OCI-LY7 (cell line): ENCODE measurements at regions not wholly inside any gene's neighbourhood (a gene's known extent, or its start where the extent isn't known, plus 50 kb on each side); places are given as distances from the start of the nearest gene placed in this dataset.

Experiments used
- BruUV-seq: library from RNA; stranded (reverse); fragments of 400-500 nt; replicated peaks from 2 replicates; lab custom pipeline; 2021; lab: Mats Ljungman, UMichigan
- CTCF ChIA-PET: fragments of 300-600 bp; sonication (Branson Sonifier 250); formaldehyde crosslinking; loops from one replicate; lab custom pipeline; 2022; ENCODE audit warnings: antibody characterized with exemption; ENCODE audit not compliant: unreplicated experiment; lab: Charles Lee
- POLR2A ChIA-PET: fragments of 300-600 bp; sonication (Branson Sonifier 250); formaldehyde crosslinking; loops from one replicate; lab custom pipeline; 2022; ENCODE audit warnings: antibody characterized with exemption; lab: Charles Lee
- DNase-seq: peaks from one replicate; pipeline ENCODE4 v3.0.0-alpha.2; 2015; ENCODE audit warnings: low spot score
- H2AFZ ChIP-seq: fragments of 200-600 bp; sonication (generic), shearing (Covaris generic); 2 replicates; pipeline ENCODE4 v1.6.1; 2014; ENCODE audit warnings: mild to moderate bottlenecking, antibody characterized with exemption, low read length, moderate library complexity
- H3K27ac ChIP-seq: fragments of 200-600 bp; sonication (generic); 2 replicates; pipeline ENCODE4 v1.5.1; 2014; ENCODE audit warnings: mixed run types, low read depth, mild to moderate bottlenecking, moderate library complexity, low read length, inconsistent platforms; ENCODE audit not compliant: poor library complexity, severe bottlenecking
- H3K36me3 ChIP-seq: fragments of 200-600 bp; sonication (generic); 2 replicates; pipeline ENCODE4 v1.6.1; 2014; ENCODE audit warnings: mild to moderate bottlenecking, antibody characterized with exemption, low read length, moderate library complexity, mixed read lengths; ENCODE audit not compliant: insufficient read depth
- H3K4me1 ChIP-seq: fragments of 200-600 bp; sonication (generic); 2 replicates; pipeline ENCODE4 v1.5.1; 2014; ENCODE audit warnings: mild to moderate bottlenecking, low read length; ENCODE audit not compliant: insufficient read depth, poor library complexity, severe bottlenecking
- H3K4me2 ChIP-seq: fragments of 200-600 bp; sonication (generic); 2 replicates; pipeline ENCODE4 v1.6.1; 2014; ENCODE audit warnings: mild to moderate bottlenecking, low read length
- H3K4me3 ChIP-seq: fragments of 200-600 bp; sonication (generic); 2 replicates; pipeline ENCODE4 v1.5.1; 2014; ENCODE audit warnings: mild to moderate bottlenecking, low read depth, low read length; ENCODE audit not compliant: poor library complexity, severe bottlenecking
- H3K79me2 ChIP-seq: fragments of 200-600 bp; sonication (generic); 2 replicates; pipeline ENCODE4 v1.6.1; 2016; ENCODE audit warnings: low read depth, mild to moderate bottlenecking, low read length, moderate library complexity, mixed read lengths; ENCODE audit not compliant: insufficient read depth
- H3K9me2 ChIP-seq: fragments of 200-600 bp; sonication (generic); 2 replicates; pipeline ENCODE4 v1.6.1; 2016; ENCODE audit warnings: mild to moderate bottlenecking, low read length, mixed read lengths; ENCODE audit not compliant: insufficient read depth
- H3K9me3 ChIP-seq: fragments of 200-600 bp; sonication (generic); 2 replicates; pipeline ENCODE4 v1.6.1; 2014; ENCODE audit warnings: mild to moderate bottlenecking, mixed run types, low read length, mixed read lengths
- H4K20me1 ChIP-seq: fragments of 200-600 bp; sonication (generic); 2 replicates; pipeline ENCODE4 v1.6.1; 2014; ENCODE audit warnings: mild to moderate bottlenecking, antibody characterized with exemption, low read length, moderate library complexity, mixed read lengths; ENCODE audit not compliant: insufficient read depth
- CTCF ChIP-seq: fragments of 200-600 bp; sonication (generic); conservative IDR thresholded peaks from 2 replicates; pipeline ENCODE4 v1.5.1; 2014; ENCODE audit warnings: mild to moderate bottlenecking, antibody characterized with exemption, low read length, moderate library complexity, mixed read lengths
- EZH2phosphoT487 ChIP-seq: fragments of 200-600 bp; sonication (generic); IDR thresholded peaks from 2 replicates; pipeline ENCODE4 v1.6.1; 2018; ENCODE audit warnings: low read depth, borderline replicate concordance, mild to moderate bottlenecking, mixed run types, antibody characterized with exemption, low read length, moderate library complexity, mixed read lengths
- intact Hi-C: fragments of 100-400 bp; cut with micrococcal nuclease; formaldehyde crosslinking; loops from one replicate; pipeline ENCODE4 v1.10.0; 2022; ENCODE audit not compliant: unreplicated experiment

- no peaks in the 10 kb centered on the region for H3K9me3 ChIP-seq
- no peaks in the 10 kb centered on the region for H3K79me2 ChIP-seq
- H3K36me3 ChIP-seq = no peaks in the 10 kb centered on the region
- no peak overlapping the region for H3K4me2 ChIP-seq
- H4K20me1 ChIP-seq = no peaks in the 10 kb centered on the region
- no peak overlapping the region for H3K27ac ChIP-seq
- no peak overlapping the region for H2AFZ ChIP-seq
- no peak for DNase-seq
- no peak overlapping the region for H3K4me3 ChIP-seq
- CTCF ChIA-PET = no interaction called here
- H3K4me1 ChIP-seq = no peaks in the 10 kb centered on the region
- POLR2A ChIA-PET = no interaction called here
- H3K9me2 ChIP-seq = no peaks in the 10 kb centered on the region; the same call in 1 of the 2 replicates
- intact Hi-C loops = no loop called here
- BruUV-seq = no TSS peak
- TF ChIP-seq EZH2phosphoT487 (no peak), CTCF (no peak)
Observed at GRCh38 chr12:71063087-71063486, 94.7 kb downstream of the TSPAN8 start.

- Histone ChIP-seq H3K9me2 (no peaks in the 10 kb centered on the region; the same call in 1 of the 2 replicates), H3K4me1 (no peaks in the 10 kb centered on the region), H2AFZ (no peak overlapping the region), H3K4me3 (no peak overlapping the region), H3K4me2 (no peak overlapping the region), H3K27ac (no peak overlapping the region), H4K20me1 (no peaks in the 10 kb centered on the region), H3K79me2 (no peaks in the 10 kb centered on the region), H3K9me3 (no peaks in the 10 kb centered on the region), H3K36me3 (no peaks in the 10 kb centered on the region)
- POLR2A ChIA-PET = no interaction called here
- no peak for DNase-seq
- intact Hi-C loops = no loop called here
- TF ChIP-seq EZH2phosphoT487 = no peak
- no peak for TF ChIP-seq CTCF
- no TSS peak for BruUV-seq
- CTCF ChIA-PET = no interaction called here
Observed at GRCh38 chr12:71061451-71061850, 96.3 kb downstream of the TSPAN8 start.

- no peaks in the 10 kb centered on the region for H3K36me3 ChIP-seq
- no peak overlapping the region for H3K4me3 ChIP-seq
- DNase-seq = no peak
- H3K4me2 ChIP-seq = no peak overlapping the region
- H2AFZ ChIP-seq = no peak overlapping the region
- H3K9me3 ChIP-seq = no peaks in the 10 kb centered on the region
- intact Hi-C loops = no loop called here
- TF ChIP-seq CTCF = no peak
- TF ChIP-seq EZH2phosphoT487 = no peak
- no peaks in the 10 kb centered on the region; the same call in 1 of the 2 replicates for H3K9me2 ChIP-seq
- no peaks in the 10 kb centered on the region for H3K4me1 ChIP-seq
- no peaks in the 10 kb centered on the region for H3K79me2 ChIP-seq
- ChIA-PET POLR2A (interaction anchor here (0.6 kb wide), 1 partner anchor 866 kb away, joined by 3 read pairs; no protein-coding TSS in a partner anchor), CTCF (no interaction called here)
- no peak overlapping the region for H3K27ac ChIP-seq
- BruUV-seq = no TSS peak
- H4K20me1 ChIP-seq = no peaks in the 10 kb centered on the region
Observed at GRCh38 chr12:71060426-71060825, 97.4 kb downstream of the TSPAN8 start.
